AG10803 (cell line): ENCODE measurements at regions not wholly inside any gene's neighbourhood (a gene's known extent, or its start where the extent isn't known, plus 50 kb on each side); places are given as distances from the start of the nearest gene placed in this dataset.

Experiments used
- DNase-seq: peaks from one replicate; pipeline ENCODE4 v3.0.0; 2010; ENCODE audit warnings: low read depth
- H3K4me3 ChIP-seq: 2 replicates; pipeline ENCODE4 v1.5.1; 2011; ENCODE audit warnings: mild to moderate bottlenecking, low read length, control low read depth
- TF ChIP-seq, protein P1 (sequence below): conservative IDR thresholded peaks from 2 replicates; pipeline ENCODE4 v1.5.1; 2011; ENCODE audit warnings: mild to moderate bottlenecking, low read length, control low read depth, inconsistent platforms

DNA sequence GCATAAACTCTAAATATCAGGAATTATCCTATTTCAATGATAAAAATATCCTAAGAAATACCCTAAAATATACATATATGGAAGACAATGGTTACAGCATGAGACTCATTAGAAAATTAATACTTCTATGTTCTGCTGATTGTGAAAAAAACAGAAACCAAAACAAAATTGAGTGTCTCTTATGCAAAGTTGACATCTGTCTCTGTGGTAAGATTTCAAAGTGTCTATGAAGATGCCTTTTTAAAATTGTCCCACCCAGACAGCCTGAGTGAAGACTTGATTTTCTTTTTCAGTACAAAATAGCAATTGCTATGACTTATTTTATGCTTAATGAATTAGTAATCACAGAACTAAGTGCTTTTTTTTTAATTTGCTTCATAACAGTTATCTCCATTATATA is 1368.4 kb upstream of the LRRTM1 start:
- TF ChIP-seq, protein P1, sequence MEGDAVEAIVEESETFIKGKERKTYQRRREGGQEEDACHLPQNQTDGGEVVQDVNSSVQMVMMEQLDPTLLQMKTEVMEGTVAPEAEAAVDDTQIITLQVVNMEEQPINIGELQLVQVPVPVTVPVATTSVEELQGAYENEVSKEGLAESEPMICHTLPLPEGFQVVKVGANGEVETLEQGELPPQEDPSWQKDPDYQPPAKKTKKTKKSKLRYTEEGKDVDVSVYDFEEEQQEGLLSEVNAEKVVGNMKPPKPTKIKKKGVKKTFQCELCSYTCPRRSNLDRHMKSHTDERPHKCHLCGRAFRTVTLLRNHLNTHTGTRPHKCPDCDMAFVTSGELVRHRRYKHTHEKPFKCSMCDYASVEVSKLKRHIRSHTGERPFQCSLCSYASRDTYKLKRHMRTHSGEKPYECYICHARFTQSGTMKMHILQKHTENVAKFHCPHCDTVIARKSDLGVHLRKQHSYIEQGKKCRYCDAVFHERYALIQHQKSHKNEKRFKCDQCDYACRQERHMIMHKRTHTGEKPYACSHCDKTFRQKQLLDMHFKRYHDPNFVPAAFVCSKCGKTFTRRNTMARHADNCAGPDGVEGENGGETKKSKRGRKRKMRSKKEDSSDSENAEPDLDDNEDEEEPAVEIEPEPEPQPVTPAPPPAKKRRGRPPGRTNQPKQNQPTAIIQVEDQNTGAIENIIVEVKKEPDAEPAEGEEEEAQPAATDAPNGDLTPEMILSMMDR = no peak
- H3K4me3 ChIP-seq = no peak overlapping the region
- DNase-seq = no peak

DNA sequence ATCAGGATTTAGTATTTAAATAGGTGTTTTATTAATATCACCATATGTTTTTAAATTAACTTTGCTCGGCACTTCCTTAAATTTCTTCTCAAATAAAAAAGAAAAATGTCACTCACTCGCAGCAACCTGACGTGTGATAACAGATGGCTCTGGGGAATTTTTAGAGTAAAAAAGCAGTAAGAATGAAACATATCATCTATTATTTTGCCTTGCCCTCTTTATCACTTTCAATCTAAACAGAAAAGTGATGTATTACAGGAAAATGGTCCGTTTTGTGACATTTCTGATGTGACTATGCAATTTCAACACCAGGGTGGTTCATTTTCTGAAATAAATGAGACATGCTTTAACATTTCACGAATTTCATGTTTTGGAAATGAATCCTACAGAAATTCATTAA is 1368.0 kb upstream of the LRRTM1 start:
- H3K4me3 ChIP-seq = no peak overlapping the region
- no peak for DNase-seq
- TF ChIP-seq, protein P1 = no peak

DNA sequence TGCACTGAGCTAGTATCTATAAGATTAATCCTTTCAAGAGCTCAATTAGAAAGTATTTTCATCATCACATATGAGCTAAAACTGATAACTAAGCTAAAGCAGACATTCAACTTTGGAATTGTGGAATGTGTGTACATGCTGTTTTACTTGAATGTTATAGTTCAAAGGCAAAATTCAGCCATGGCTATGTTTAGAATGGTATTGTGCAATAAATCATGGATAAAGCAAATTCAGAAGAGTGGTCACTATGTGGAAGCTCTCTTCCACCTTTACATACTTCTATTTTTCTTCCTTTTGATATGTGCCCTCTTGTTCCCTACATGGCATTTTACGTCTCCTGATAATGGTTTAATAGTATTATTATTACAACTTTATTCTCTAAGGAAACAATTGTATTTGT is 1366.3 kb upstream of the LRRTM1 start:
- TF ChIP-seq, protein P1 = no peak
- H3K4me3 ChIP-seq = no peak overlapping the region
- no peak for DNase-seq

DNA sequence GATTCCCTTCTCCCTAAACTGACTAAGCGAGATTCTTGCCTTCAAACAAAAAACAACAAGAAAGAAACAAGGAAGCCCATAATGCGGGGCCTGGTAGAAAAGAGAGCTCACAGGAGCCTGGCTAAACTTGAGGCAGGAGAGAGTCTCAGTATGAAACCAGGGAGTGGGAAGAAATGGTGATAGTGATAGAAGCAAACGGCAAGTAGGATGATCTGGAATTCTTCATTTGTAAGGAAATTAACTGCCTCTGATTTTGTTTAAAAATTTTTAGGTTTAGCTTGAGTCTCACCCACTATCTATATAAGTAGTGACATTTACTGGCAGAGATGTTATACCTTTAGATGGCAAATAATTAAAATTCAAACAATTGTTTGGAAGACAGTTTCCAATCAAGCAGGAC is 1356.5 kb upstream of the LRRTM1 start:
- no peak overlapping the region for H3K4me3 ChIP-seq
- DNase-seq = no peak
- TF ChIP-seq, protein P1 = no peak

DNA sequence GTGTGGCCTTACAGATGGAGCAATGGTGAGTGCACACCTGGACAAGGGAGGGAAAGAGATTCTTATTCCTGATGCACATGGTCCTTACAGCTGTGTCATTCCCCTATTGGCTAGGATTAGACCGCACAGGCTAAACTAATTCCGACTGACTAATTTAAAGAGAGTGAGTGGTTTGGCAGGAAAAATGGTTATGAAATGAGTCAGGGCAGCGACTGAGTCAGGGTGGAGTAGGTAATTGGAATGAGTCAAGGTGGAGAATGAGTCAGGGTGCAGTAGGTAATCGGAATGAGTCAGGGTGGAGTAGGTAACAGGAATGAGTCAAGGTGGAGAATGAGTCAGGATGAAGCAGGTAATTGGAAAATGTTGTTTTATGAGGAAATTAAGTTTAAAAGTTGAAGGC is 1353.7 kb upstream of the LRRTM1 start:
- DNase-seq = no peak
- TF ChIP-seq, protein P1 = no peak
- no peak overlapping the region for H3K4me3 ChIP-seq

DNA sequence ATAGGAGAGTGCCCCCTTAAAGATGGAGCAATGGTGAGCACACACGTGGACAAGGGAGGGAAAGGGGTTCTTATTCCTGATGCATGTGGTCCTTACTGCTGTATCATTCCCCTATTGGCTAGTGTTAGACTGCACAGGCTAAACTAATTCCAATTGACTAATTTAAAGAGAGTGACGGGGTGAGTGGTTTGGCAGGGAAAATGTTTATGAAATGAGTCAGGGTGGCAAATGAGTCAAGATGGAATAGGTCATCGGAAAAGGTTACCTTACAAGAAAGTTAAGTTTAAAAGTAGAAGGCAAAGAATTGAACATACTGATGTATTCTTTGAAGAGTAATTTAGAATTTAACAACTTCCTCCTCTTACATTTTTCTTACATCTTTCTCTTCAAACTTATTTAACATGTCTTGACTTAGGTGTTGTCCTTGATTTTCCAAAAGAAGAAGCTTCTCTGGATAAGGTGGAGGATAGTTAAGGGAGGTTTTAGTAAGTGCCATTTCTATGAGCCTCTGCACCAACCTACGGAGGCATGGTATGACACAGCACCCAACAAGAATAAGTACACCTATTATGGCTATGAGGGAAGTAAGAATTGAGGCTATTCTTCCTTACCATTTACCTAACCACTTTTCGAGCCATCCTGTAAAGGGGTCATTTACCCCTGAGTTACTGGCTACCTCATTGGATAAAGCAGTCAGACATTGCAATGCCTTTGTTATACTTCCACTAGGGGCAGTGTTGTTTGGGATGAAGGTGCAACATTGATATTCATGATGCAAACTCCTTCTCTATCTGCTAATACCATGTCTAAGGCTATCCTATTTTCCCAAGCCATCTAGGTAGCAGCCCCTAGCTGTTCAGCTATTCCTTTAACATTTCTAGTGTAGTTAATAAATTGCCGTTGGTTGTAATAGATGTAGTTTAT is 1345.8 kb upstream of the LRRTM1 start:
- no peak overlapping the region for H3K4me3 ChIP-seq
- DNase-seq = no peak
- TF ChIP-seq, protein P1 = no peak

DNA sequence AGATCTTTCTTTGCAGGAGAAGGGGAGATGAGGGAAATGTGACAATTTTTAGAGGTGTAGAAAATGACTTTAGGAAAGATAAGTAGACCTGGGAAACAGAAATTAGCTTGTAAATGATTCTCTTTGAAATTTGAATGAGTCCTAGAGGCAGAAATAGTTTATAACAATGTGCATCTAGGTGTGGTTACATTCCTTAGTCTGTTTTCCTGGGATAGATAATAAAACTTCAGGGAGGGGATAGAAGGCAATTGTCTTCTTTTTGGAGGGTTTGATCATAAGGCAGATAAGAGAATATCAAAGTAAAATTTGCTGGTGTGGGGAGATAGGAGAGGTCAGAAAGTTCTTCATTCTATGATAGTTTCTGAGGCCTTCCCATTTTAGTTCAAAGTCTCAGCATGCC is 1344.3 kb upstream of the LRRTM1 start:
- DNase-seq = no peak
- no peak overlapping the region for H3K4me3 ChIP-seq
- TF ChIP-seq, protein P1 = no peak
